ENCODE measurements at regions not wholly inside any gene's neighbourhood (a gene's known extent, or its start where the extent isn't known, plus 50 kb on each side); places are given as distances from the start of the nearest gene placed in this dataset.

GRCh38 chr5:72572236-72572765 is 65.1 kb upstream of the ZNF366 start:
- Mint-ChIP-seq H3K27ac (no peak overlapping the region), H3K36me3 (ENCODE audit: low read depth) (no peaks in the 10 kb centered on the region), H3K4me3 (no peak overlapping the region), H3K9me3 (no peaks in the 10 kb centered on the region), H3K27me3 (peaks cover 17% of the 10 kb centered on the region), H3K4me1 (no peaks in the 10 kb centered on the region)
- DNase-seq = no peak
- ChIA-PET CTCF (interaction anchor here (0.7 kb wide), 1 partner anchor 17 kb away, joined by 3 read pairs; no protein-coding TSS in a partner anchor), POLR2A (no interaction called here)

- no peak overlapping the region for H3K27ac Mint-ChIP-seq
- CTCF ChIA-PET = no interaction called here
- H3K36me3 Mint-ChIP-seq (ENCODE audit: low read depth) = no peaks in the 10 kb centered on the region
- DNase-seq = no peak
- peaks cover 23% of the 10 kb centered on the region for H3K27me3 Mint-ChIP-seq
- H3K4me3 Mint-ChIP-seq = no peak overlapping the region
- H3K4me1 Mint-ChIP-seq = no peaks in the 10 kb centered on the region
- POLR2A ChIA-PET = no interaction called here
- no peaks in the 10 kb centered on the region for H3K9me3 Mint-ChIP-seq
Observed at GRCh38 chr5:72569408-72569944, 62.3 kb upstream of the ZNF366 start.

DNA sequence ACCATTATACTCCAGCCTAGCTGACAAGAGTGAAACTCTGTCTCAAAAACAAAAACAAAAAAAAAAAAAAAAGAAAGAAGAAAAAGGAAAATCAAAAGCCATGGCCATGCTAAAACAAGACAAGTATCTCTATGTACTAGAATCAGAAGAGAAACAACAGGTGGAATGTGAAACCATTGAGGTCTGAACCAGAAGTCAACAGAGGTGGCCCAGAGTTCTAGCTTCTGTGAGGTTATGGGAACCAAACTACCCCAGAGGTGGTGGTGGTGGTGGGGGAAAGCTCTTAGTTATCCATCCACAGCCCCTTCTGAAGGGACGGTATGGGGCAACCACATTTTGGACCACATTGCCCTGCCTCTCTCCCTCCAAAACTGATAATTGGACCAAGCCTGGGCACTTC is 59.5 kb upstream of the ZNF366 start:
- CTCF ChIA-PET = no interaction called here
- H3K36me3 Mint-ChIP-seq (ENCODE audit: low read depth) = no peaks in the 10 kb centered on the region
- H3K4me1 Mint-ChIP-seq = no peaks in the 10 kb centered on the region
- H3K27ac Mint-ChIP-seq = no peak overlapping the region
- POLR2A ChIA-PET = no interaction called here
- H3K27me3 Mint-ChIP-seq = peaks cover 19% of the 10 kb centered on the region
- H3K4me3 Mint-ChIP-seq = no peak overlapping the region
- H3K9me3 Mint-ChIP-seq = no peaks in the 10 kb centered on the region
- no peak for DNase-seq

DNA sequence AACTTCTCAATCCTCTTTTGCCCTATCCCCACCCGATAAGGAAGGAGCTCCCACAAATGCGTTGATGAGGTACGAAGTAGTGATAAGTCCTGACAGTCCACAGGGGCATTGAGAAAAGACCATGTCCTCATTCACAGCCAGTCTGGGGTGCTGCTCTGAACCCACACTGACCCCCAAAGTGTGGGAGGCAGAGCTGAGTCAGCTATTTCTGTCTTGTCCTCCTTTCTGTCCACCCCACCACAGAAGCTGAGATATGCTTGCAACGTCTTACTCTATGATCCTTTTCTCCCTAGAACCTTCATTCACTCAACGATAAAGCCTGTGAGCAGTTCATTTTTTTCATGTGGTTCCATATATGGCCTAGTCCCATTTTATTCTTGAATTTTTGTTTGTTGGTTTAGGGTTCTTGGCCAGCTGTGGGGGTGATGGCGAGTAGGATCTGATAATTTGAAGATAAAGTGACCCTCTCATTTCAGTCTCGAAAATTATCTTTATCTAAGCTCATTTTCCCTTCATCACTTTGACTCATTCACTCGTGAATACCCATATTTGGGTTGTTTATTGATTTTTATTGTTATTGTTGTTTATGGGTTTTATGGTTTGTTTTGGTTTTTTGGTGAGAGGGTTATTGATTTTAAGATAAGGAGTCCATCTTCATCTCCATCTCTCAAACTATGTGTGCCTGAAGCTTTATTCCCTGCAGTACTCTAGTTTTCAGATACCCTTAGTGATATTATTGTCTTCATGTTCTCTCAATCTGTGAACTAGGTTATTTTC is 58.5 kb upstream of the ZNF366 start:
- H3K36me3 Mint-ChIP-seq (ENCODE audit: low read depth) = no peaks in the 10 kb centered on the region
- CTCF ChIA-PET = interaction anchor here (1.0 kb wide), 1 partner anchor 12 kb away, joined by 4 read pairs; no protein-coding TSS in a partner anchor

GRCh38 chr5:72562717-72563116 is 55.5 kb upstream of the ZNF366 start:
- Mint-ChIP-seq H3K36me3 (ENCODE audit: low read depth) (no peaks in the 10 kb centered on the region), H3K9me3 (no peaks in the 10 kb centered on the region), H3K27me3 (peaks cover 8% of the 10 kb centered on the region), H3K27ac (no peak overlapping the region), H3K4me3 (no peak overlapping the region), H3K4me1 (no peaks in the 10 kb centered on the region)
- CTCF ChIA-PET = no interaction called here
- POLR2A ChIA-PET = no interaction called here
- DNase-seq = no peak

More for the DNA sequence above, 58.5 kb upstream of the ZNF366 start:
- Mint-ChIP-seq H3K27ac (no peak overlapping the region), H3K9me3 (no peaks in the 10 kb centered on the region), H3K27me3 (peaks cover 19% of the 10 kb centered on the region), H3K4me1 (no peaks in the 10 kb centered on the region), H3K4me3 (no peak overlapping the region)
- no peak for DNase-seq
- POLR2A ChIA-PET = no interaction called here

GRCh38 chr5:72561148-72561972 is 54.1 kb upstream of the ZNF366 start:
- H3K9me3 Mint-ChIP-seq = no peaks in the 10 kb centered on the region
- no peak for DNase-seq
- H3K27ac Mint-ChIP-seq = no peak overlapping the region
- H3K4me3 Mint-ChIP-seq = no peak overlapping the region
- H3K4me1 Mint-ChIP-seq = peaks cover 7% of the 10 kb centered on the region
- H3K27me3 Mint-ChIP-seq = peaks cover 12% of the 10 kb centered on the region
- CTCF ChIA-PET = no interaction called here
- POLR2A ChIA-PET = no interaction called here
- no peaks in the 10 kb centered on the region for H3K36me3 Mint-ChIP-seq (ENCODE audit: low read depth)

DNA sequence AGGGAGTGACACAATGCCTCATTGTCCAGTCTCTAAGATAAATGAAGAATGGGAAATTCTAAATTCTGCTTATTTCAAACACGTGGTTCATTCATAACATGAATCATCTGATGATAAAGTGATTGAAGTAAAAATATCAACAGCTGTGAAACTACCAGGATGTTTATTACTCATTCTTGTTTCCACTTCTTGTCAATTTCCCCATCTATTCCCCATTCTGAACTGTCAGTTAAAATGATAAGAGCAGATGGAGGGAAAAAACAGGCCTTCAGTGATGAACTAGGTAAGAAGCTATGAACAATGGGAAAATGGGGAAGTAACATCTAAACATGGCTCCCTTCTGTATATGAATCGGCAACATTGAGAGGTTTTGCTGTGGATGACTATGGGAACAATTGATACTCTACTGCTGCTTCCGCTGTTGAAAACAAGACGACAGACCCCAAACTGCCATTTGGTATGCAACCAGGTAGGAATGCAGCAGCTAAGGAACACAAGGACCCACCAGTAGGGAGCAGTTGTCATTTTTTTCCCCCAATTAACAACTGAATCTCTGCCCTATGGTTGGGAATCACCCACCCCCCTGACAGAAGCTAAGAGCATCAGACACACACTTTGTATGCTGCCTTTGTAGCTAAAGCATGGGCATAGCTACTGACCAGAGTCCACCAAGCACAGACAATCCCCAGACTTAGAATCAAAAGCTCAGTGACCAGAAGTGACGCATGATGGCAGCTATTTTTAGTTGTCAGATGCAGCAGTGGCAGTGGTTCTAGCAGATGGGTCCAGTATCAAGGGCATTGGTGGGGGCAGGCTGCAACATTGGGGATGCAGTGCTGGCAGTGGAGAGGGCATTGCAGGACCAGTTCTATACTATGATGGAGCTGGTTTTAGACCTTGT is 52.9 kb upstream of the ZNF366 start:
- Mint-ChIP-seq H3K27ac (no peak overlapping the region), H3K4me1 (peaks cover 8% of the 10 kb centered on the region), H3K9me3 (no peaks in the 10 kb centered on the region), H3K4me3 (no peak overlapping the region), H3K27me3 (peaks cover 10% of the 10 kb centered on the region), H3K36me3 (ENCODE audit: low read depth) (no peaks in the 10 kb centered on the region)
- POLR2A ChIA-PET = no interaction called here
- CTCF ChIA-PET = interaction anchor here (0.7 kb wide), 1 partner anchor 270 kb away, joined by 3 read pairs; no protein-coding TSS in a partner anchor
- no peak for DNase-seq

- H3K9me3 Mint-ChIP-seq = no peaks in the 10 kb centered on the region
- H3K27me3 Mint-ChIP-seq = peaks cover 18% of the 10 kb centered on the region
- H3K4me3 Mint-ChIP-seq = no peak overlapping the region
- CTCF ChIA-PET = no interaction called here
- no peak overlapping the region for H3K27ac Mint-ChIP-seq
- no peaks in the 10 kb centered on the region for H3K36me3 Mint-ChIP-seq (ENCODE audit: low read depth)
- POLR2A ChIA-PET = no interaction called here
- DNase-seq = no peak
- peaks cover 8% of the 10 kb centered on the region for H3K4me1 Mint-ChIP-seq
Observed at GRCh38 chr5:72558383-72558782, 51.2 kb upstream of the ZNF366 start.

- Mint-ChIP-seq H3K36me3 (ENCODE audit: low read depth) (no peaks in the 10 kb centered on the region), H3K4me1 (peaks cover 8% of the 10 kb centered on the region), H3K27me3 (peaks cover 22% of the 10 kb centered on the region), H3K9me3 (no peaks in the 10 kb centered on the region), H3K27ac (no peak overlapping the region), H3K4me3 (no peak overlapping the region)
- CTCF ChIA-PET = no interaction called here
- no peak for DNase-seq
- POLR2A ChIA-PET = no interaction called here
Observed at GRCh38 chr5:72558046-72558336, 50.8 kb upstream of the ZNF366 start.

DNA sequence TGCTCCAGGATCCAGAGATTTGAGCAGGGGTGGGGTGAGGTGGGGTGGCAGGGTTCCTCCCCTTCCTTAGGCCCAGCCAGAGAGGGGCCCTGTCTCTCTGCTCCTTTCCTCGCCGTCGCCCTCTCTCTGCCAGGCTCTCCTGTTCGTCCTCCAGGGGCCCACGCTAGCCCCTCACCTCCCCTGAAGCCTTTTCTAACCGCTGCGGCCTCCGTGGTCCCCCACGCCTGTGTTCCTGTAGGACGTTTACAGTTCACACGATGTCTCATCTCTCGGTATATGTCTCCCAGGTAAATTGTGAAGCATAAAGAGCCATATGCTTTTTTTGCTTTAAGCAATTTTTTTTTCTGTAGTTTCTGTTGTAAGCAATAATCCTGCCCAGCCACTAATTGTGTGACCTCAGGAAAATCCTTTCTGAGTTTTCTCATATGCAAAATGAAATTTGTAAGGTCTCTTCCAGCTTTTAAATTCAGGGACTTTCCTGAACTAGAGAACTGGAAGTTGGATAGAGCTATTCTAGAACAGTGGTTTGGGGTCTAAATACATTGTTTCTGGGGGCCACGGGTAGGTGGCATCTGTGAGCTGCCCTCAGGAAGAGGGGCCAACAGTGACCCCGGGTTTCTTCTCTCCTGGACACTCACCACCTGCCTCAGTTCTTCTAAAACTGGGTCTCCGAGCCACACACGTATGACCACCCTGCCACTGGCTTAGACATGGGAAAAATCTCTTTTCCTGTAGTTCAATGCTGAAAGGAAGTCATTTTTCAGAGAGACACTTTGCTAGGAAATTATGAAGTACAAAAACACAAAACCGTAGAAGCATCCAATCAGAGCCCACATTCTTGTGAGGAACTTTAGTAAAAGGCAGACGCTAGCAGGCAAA is 50.2 kb upstream of the ZNF366 start:
- Mint-ChIP-seq H3K4me3 (peak overlapping the region; percentile 31), H3K9me3 (no peaks in the 10 kb centered on the region), H3K27ac (peak overlapping the region; percentile 67), H3K27me3 (peaks cover 23% of the 10 kb centered on the region), H3K4me1 (peaks cover 8% of the 10 kb centered on the region), H3K36me3 (ENCODE audit: low read depth) (no peaks in the 10 kb centered on the region)
- DNase-seq = no peak
- CTCF ChIA-PET = no interaction called here
- POLR2A ChIA-PET = no interaction called here

Data from activated CD4-positive, alpha-beta T cell treated with anti-CD3 and anti-CD28 coated beads, Interleukin-2, amount 10 ng/mL, durations not matched to agents 7 days and 5 days (primary cell).